Kidney (tissue), 13 donors: ENCODE measurements at regions not wholly inside any gene's neighbourhood (a gene's known extent, or its start where the extent isn't known, plus 50 kb on each side); places are given as distances from the start of the nearest gene placed in this dataset.

Experiments used
- DNase-seq, 5 donors: peaks; one replicate each; pipeline ENCODE4 v3.0.0-alpha.2; 2013 to 2020
- FAIRE-seq: peaks from 2 replicates; lab custom pipeline; 2012; peaks lifted over from hg19 to GRCh38; lab: Jason Lieb, UNC
- H3K27ac ChIP-seq, 2 donors: one replicate each; pipeline ENCODE4 v1.7.0; 2013; ENCODE audit warnings: low read depth in 2 of 2, low read length in 2 of 2, inconsistent platforms in 1 of 2
- H3K27me3 ChIP-seq: one replicate; pipeline ENCODE4 v1.7.1; 2013; ENCODE audit warnings: low read length, inconsistent platforms; ENCODE audit not compliant: control insufficient read depth, insufficient read depth
- H3K36me3 ChIP-seq, 3 donors: one replicate each; pipeline versions ENCODE4 v1.7.0 to v1.7.1; 2013; ENCODE audit warnings: low read length in 3 of 3, control low read depth in 1 of 3, inconsistent platforms in 1 of 3; ENCODE audit not compliant: insufficient read depth in 3 of 3, control insufficient read depth in 2 of 3
- H3K4me1 ChIP-seq, 3 donors: one replicate each; pipeline versions ENCODE4 v1.7.0 to v1.7.1; 2013; ENCODE audit warnings: low read length in 3 of 3, inconsistent platforms in 1 of 3, low read depth in 1 of 3; ENCODE audit not compliant: control insufficient read depth in 2 of 3, insufficient read depth in 2 of 3
- H3K4me3 ChIP-seq, 3 donors: one replicate each; pipeline versions ENCODE4 v1.7.0 to v1.8.1; 2013; ENCODE audit warnings: low read length in 3 of 3, control low read depth in 1 of 3, inconsistent platforms in 1 of 3
- H3K9ac ChIP-seq, 3 donors: one replicate each; pipeline versions ENCODE4 v1.7.0 to v1.7.1; 2013; ENCODE audit warnings: low read length in 3 of 3, control low read depth in 1 of 3, inconsistent platforms in 1 of 3
- H3K9me3 ChIP-seq, 3 donors: one replicate each; pipeline versions ENCODE4 v1.7.0 to v1.7.1; 2013; ENCODE audit warnings: low read length in 3 of 3, control low read depth in 1 of 3, inconsistent platforms in 1 of 3; ENCODE audit not compliant: control insufficient read depth in 2 of 3, insufficient read depth in 1 of 3
- intact Hi-C: fragments of 100-400 bp; cut with DNase I; formaldehyde crosslinking; loops from one replicate; pipeline ENCODE4 v1.11.1; 2022
- TF ChIP-seq, protein P1 (sequence below): IDR thresholded peaks from 3 replicates; pipeline ENCODE4 v1.5.1; 2012; ENCODE audit warnings: mild to moderate bottlenecking, moderate library complexity, borderline replicate concordance; ENCODE audit not compliant: insufficient read depth; ENCODE audit errors: extremely low read depth
- donor health status: control.
- donor health status: control.
- donor health status: control.
- donor health status: control.
- donor health status: control.
- donor health status: DM: yes; HTN: yes; CAD: no.
- donor health status: Normal renal cell carcinoma (clear cell type).

DNA sequence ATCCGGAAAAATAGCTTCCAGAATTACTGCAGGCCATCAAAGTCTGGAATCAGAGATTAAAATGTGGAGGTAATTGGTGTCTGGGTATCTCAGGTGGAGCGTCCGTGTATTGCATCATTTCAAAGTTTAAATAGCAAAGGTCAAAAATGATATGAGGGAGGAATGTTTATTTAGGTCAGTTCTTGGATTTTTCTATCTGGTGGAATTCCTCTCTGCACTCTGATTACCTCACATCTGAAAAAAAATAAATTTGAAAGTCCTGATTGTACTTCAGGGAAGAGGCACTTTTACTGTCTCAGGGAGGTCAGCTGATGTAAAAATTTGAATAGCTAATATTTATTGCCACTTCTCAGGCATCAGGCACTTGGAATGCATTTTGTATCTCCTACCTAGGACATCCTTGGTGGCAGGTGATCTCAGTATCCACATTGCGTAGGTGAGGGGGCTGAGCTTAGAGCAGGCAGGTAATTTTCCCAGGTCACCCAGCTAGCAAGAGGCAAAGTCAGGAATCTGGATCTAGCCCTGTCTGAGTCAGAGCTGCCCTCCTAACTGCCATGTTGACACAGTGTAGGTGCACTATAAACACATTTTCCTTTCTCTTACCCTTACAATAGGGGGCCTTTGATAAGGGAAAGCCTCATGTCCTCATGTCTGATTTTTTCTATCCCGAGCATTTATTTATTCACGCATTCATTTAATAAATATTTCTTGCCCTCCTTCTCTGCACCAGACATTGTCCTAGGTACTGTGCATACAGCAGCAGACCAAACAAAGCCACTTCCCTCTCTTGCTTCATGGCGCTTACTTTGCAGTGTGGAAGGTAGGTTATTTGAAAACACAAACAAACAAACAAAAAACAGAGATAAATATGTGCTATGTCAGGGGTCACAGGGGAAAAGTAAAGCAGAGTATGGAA, 454.3 kb downstream of the HAPSTR1 start:
- FAIRE-seq (no peak), DNase-seq (no peak)
- Histone ChIP-seq H3K4me1 (no peaks in the 10 kb centered on the region), H3K27me3 (no peaks in the 10 kb centered on the region), H3K36me3 (no peaks in the 10 kb centered on the region), H3K27ac (no peak overlapping the region), H3K9me3 (no peaks in the 10 kb centered on the region), H3K9ac (no peak overlapping the region), H3K4me3 (no peak overlapping the region)
- intact Hi-C loops: no loop called here
- TF ChIP-seq, protein P1, sequence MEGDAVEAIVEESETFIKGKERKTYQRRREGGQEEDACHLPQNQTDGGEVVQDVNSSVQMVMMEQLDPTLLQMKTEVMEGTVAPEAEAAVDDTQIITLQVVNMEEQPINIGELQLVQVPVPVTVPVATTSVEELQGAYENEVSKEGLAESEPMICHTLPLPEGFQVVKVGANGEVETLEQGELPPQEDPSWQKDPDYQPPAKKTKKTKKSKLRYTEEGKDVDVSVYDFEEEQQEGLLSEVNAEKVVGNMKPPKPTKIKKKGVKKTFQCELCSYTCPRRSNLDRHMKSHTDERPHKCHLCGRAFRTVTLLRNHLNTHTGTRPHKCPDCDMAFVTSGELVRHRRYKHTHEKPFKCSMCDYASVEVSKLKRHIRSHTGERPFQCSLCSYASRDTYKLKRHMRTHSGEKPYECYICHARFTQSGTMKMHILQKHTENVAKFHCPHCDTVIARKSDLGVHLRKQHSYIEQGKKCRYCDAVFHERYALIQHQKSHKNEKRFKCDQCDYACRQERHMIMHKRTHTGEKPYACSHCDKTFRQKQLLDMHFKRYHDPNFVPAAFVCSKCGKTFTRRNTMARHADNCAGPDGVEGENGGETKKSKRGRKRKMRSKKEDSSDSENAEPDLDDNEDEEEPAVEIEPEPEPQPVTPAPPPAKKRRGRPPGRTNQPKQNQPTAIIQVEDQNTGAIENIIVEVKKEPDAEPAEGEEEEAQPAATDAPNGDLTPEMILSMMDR: no peak

DNA sequence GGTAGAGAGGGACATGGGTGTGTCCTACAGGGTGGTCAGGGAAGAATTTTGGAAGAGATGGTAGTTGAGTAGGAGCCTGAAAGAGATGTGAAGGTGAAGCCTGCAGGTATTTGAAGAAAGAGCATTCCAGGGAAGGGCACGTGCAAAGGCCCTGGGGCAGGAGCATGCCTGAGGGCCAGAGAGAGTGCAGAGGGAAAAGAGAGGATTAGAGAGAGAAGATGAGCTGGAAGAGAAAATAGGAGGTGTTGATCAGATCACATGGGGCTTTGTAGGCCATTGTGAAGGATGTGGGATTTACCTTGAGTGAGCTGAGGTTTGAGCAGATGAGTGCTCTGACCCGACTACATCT, 455.0 kb downstream of the HAPSTR1 start:
- FAIRE-seq (no peak), DNase-seq (no peak)
- Histone ChIP-seq H3K9ac (no peak overlapping the region), H3K27ac (no peak overlapping the region), H3K4me1 (no peaks in the 10 kb centered on the region), H3K4me3 (no peak overlapping the region), H3K9me3 (no peaks in the 10 kb centered on the region), H3K36me3 (no peaks in the 10 kb centered on the region), H3K27me3 (no peaks in the 10 kb centered on the region)
- TF ChIP-seq, protein P1: no peak
- intact Hi-C loops: no loop called here

GRCh38 chr16:9549487-9549886, 458.0 kb downstream of the HAPSTR1 start:
- Histone ChIP-seq H3K9me3 (no peaks in the 10 kb centered on the region), H3K9ac (no peak overlapping the region), H3K27me3 (no peaks in the 10 kb centered on the region), H3K27ac (no peak overlapping the region), H3K36me3 (no peaks in the 10 kb centered on the region), H3K4me1 (no peaks in the 10 kb centered on the region), H3K4me3 (no peak overlapping the region)
- TF ChIP-seq, protein P1: no peak
- DNase-seq: no peak
- intact Hi-C loops: no loop called here
- no peak for FAIRE-seq
